Left ventricle myocardium inferior (tissue), 1 donor: ENCODE measurements at regions not wholly inside any gene's neighbourhood (a gene's known extent, or its start where the extent isn't known, plus 50 kb on each side); places are given as distances from the start of the nearest gene placed in this dataset.

Experiments
- DNase-seq: peaks from one replicate; pipeline ENCODE4 v3.0.0-alpha.2; 2020
- H3K27ac ChIP-seq: fragments of 200-600 bp; replicated peaks from 2 replicates; pipeline ENCODE4 v1.8.0; 2021
- H3K27me3 ChIP-seq: fragments of 200-600 bp; 2 replicates; pipeline ENCODE4 v1.8.0; 2021; ENCODE audit warnings: low read depth
- H3K36me3 ChIP-seq: fragments of 200-600 bp; 2 replicates; pipeline ENCODE4 v1.8.0; 2021
- H3K4me1 ChIP-seq: fragments of 200-600 bp; 2 replicates; pipeline ENCODE4 v1.8.0; 2021
- H3K4me3 ChIP-seq: fragments of 200-600 bp; 2 replicates; pipeline ENCODE4 v1.8.0; 2021; ENCODE audit warnings: mild to moderate bottlenecking, moderate library complexity
- H3K9me3 ChIP-seq: fragments of 200-600 bp; replicated peaks from 2 replicates; pipeline ENCODE4 v1.8.0; 2021
- CTCF ChIP-seq: fragments of 200-600 bp; IDR thresholded peaks from 2 replicates; pipeline ENCODE4 v1.8.0; 2021; ENCODE audit warnings: antibody characterized with exemption, mild to moderate bottlenecking, borderline replicate concordance
- intact Hi-C: fragments of 100-400 bp; cut with micrococcal nuclease; formaldehyde crosslinking; loops from one replicate; pipeline ENCODE4 v1.11.0; 2022
- donor health status: DM: no; HTN: yes; CAD: no; lungs with severe emphysema.

- intact Hi-C loops: no loop called here
Observed at GRCh38 chr5:34598177-34598794, 57.8 kb upstream of the RAI14 start.

GRCh38 chr5:34599471-34600117 lies 56.5 kb upstream of the RAI14 start:
- H3K36me3 ChIP-seq: no peaks in the 10 kb centered on the region
- DNase-seq: no peak
- no peaks in the 10 kb centered on the region for H3K9me3 ChIP-seq
- H3K27me3 ChIP-seq: no peaks in the 10 kb centered on the region
- intact Hi-C loops: no loop called here
- TF ChIP-seq CTCF: no peak
- H3K4me3 ChIP-seq: no peak overlapping the region
- peaks cover 12% of the 10 kb centered on the region for H3K4me1 ChIP-seq
- no peak overlapping the region for H3K27ac ChIP-seq

More at GRCh38 chr5:34598177-34598794, 57.8 kb upstream of the RAI14 start:
- DNase-seq: no peak
- Histone ChIP-seq H3K9me3 (no peaks in the 10 kb centered on the region), H3K4me3 (no peak overlapping the region), H3K27me3 (no peaks in the 10 kb centered on the region), H3K27ac (no peak overlapping the region), H3K36me3 (no peaks in the 10 kb centered on the region), H3K4me1 (peaks cover 12% of the 10 kb centered on the region)
- no peak for TF ChIP-seq CTCF

GRCh38 chr5:34600118-34600493 lies 56.0 kb upstream of the RAI14 start:
- Histone ChIP-seq H3K27ac (no peak overlapping the region), H3K36me3 (no peaks in the 10 kb centered on the region), H3K9me3 (no peaks in the 10 kb centered on the region), H3K27me3 (no peaks in the 10 kb centered on the region), H3K4me1 (peaks cover 12% of the 10 kb centered on the region), H3K4me3 (no peak overlapping the region)
- intact Hi-C loops: no loop called here
- no peak for DNase-seq
- TF ChIP-seq CTCF: no peak

GRCh38 chr5:34603378-34603777 lies 52.8 kb upstream of the RAI14 start:
- Histone ChIP-seq H3K4me1 (no peaks in the 10 kb centered on the region), H3K9me3 (no peaks in the 10 kb centered on the region), H3K36me3 (no peaks in the 10 kb centered on the region), H3K27ac (no peak overlapping the region), H3K4me3 (no peak overlapping the region), H3K27me3 (no peaks in the 10 kb centered on the region)
- TF ChIP-seq CTCF: no peak
- intact Hi-C loops: no loop called here
- DNase-seq: no peak

- Histone ChIP-seq H3K4me3 (no peak overlapping the region), H3K27me3 (no peaks in the 10 kb centered on the region)
Observed at GRCh38 chr5:34604119-34604675, 51.9 kb upstream of the RAI14 start.

More at GRCh38 chr5:34604119-34604675, 51.9 kb upstream of the RAI14 start:
- TF ChIP-seq CTCF: no peak
- no peak overlapping the region for H3K27ac ChIP-seq
- peaks cover 8% of the 10 kb centered on the region for H3K4me1 ChIP-seq
- intact Hi-C loops: no loop called here
- H3K9me3 ChIP-seq: no peaks in the 10 kb centered on the region
- H3K36me3 ChIP-seq: no peaks in the 10 kb centered on the region
- DNase-seq: no peak
